GM12878 (cell line): ENCODE measurements at regions not wholly inside any gene's neighbourhood (a gene's known extent, or its start where the extent isn't known, plus 50 kb on each side); places are given as distances from the start of the nearest gene placed in this dataset.

Experiments used
- FOS ChIP-seq: IDR thresholded peaks from 3 replicates; pipeline ENCODE4 v1.6.1; 2011; ENCODE audit warnings: borderline replicate concordance; ENCODE audit not compliant: insufficient read length; ENCODE audit errors: extremely low read depth
- KAT2A ChIP-seq: conservative IDR thresholded peaks from 2 replicates; pipeline ENCODE4 v1.6.1; 2011; ENCODE audit warnings: low read depth, low read length; ENCODE audit not compliant: control insufficient read depth
- MEF2B ChIP-seq: fragments of 450-650 bp; IDR thresholded peaks from 2 replicates; pipeline ENCODE4 v1.6.1; 2018; ENCODE audit warnings: mild to moderate bottlenecking, moderate library complexity; ENCODE audit not compliant: partially characterized antibody, poor library complexity, severe bottlenecking
- MXI1 ChIP-seq: fragments of 150-350 bp; IDR thresholded peaks from 2 replicates; pipeline ENCODE4 v1.6.1; 2011; ENCODE audit warnings: low read depth, mild to moderate bottlenecking, inconsistent platforms, low read length, improper control_type of control experiment
- NR2C1 ChIP-seq: fragments of 450-650 bp; IDR thresholded peaks from 2 replicates; pipeline ENCODE4 v1.6.1; 2017; ENCODE audit warnings: antibody characterized with exemption, mild to moderate bottlenecking, moderate library complexity
- PML ChIP-seq: IDR thresholded peaks from 2 replicates; pipeline ENCODE4 v1.6.1; 2012; ENCODE audit warnings: low read length, inconsistent platforms
- RBBP5 ChIP-seq: fragments of 200-600 bp; sonication (generic); conservative IDR thresholded peaks from 2 replicates; pipeline ENCODE4 v1.6.1; 2016
- RCOR1 ChIP-seq: conservative IDR thresholded peaks from 2 replicates; pipeline ENCODE4 v1.6.1; 2012; ENCODE audit warnings: low read depth, low read length, improper control_type of control experiment
- SIX5 ChIP-seq: IDR thresholded peaks from 2 replicates; pipeline ENCODE4 v1.6.1; 2011; ENCODE audit warnings: mild to moderate bottlenecking, low read depth, low read length, moderate library complexity; ENCODE audit not compliant: severe bottlenecking
- SMAD5 ChIP-seq: IDR thresholded peaks from 2 replicates; pipeline ENCODE4 v1.6.1; 2016; ENCODE audit warnings: antibody characterized with exemption, low read depth
- SREBF2 ChIP-seq: IDR thresholded peaks from 2 replicates; pipeline ENCODE4 v1.6.1; 2012; ENCODE audit warnings: mild to moderate bottlenecking, low read length
- ZNF622 ChIP-seq: fragments of 450-650 bp; IDR thresholded peaks from 2 replicates; pipeline ENCODE4 v1.6.1; 2017; ENCODE audit warnings: mild to moderate bottlenecking, inconsistent platforms
- TF ChIP-seq, protein P1 (sequence below): fragments of 450-650 bp; IDR thresholded peaks from 2 replicates; pipeline ENCODE4 v1.6.1; 2018; ENCODE audit warnings: mild to moderate bottlenecking, low read depth, moderate library complexity; ENCODE audit not compliant: partially characterized antibody
- TF ChIP-seq, protein P2 (sequence below): IDR thresholded peaks from 2 replicates; pipeline ENCODE4 v1.6.1; 2012; ENCODE audit warnings: mild to moderate bottlenecking, low read depth, low read length
- TF ChIP-seq, protein P3 (sequence below): IDR thresholded peaks from 2 replicates; pipeline ENCODE4 v1.6.1; 2011; ENCODE audit warnings: borderline replicate concordance, low read depth, mild to moderate bottlenecking, moderate library complexity, low read length; ENCODE audit not compliant: insufficient read depth, poor library complexity, severe bottlenecking

DNA sequence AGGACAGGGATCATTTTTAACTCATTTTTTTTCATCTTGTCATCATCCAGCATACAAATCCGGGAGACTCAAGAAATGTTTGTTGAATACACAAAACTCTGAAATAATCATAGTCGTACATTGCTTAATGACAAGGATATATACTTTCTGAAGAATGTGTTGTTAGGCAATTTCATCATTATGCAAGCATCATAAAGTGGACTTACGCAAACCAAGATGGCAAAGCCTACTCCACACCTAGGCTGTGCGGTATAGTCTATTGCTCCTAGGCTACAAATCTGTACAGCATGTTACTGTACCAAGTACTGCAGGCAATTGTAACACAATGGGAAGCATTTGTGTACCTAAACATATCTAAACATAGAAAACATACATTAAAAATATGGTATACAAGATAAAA is 264.1 kb downstream of the TSHZ3 start (continued):
- TF ChIP-seq, protein P1, sequence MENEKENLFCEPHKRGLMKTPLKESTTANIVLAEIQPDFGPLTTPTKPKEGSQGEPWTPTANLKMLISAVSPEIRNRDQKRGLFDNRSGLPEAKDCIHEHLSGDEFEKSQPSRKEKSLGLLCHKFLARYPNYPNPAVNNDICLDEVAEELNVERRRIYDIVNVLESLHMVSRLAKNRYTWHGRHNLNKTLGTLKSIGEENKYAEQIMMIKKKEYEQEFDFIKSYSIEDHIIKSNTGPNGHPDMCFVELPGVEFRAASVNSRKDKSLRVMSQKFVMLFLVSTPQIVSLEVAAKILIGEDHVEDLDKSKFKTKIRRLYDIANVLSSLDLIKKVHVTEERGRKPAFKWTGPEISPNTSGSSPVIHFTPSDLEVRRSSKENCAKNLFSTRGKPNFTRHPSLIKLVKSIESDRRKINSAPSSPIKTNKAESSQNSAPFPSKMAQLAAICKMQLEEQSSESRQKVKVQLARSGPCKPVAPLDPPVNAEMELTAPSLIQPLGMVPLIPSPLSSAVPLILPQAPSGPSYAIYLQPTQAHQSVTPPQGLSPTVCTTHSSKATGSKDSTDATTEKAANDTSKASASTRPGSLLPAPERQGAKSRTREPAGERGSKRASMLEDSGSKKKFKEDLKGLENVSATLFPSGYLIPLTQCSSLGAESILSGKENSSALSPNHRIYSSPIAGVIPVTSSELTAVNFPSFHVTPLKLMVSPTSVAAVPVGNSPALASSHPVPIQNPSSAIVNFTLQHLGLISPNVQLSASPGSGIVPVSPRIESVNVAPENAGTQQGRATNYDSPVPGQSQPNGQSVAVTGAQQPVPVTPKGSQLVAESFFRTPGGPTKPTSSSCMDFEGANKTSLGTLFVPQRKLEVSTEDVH: no peak
- TF ChIP-seq RCOR1: no peak
- TF ChIP-seq SREBF2: no peak
- TF ChIP-seq RBBP5: no peak
- TF ChIP-seq SMAD5: no peak
- TF ChIP-seq PML: no peak
- TF ChIP-seq KAT2A: no peak
- TF ChIP-seq ZNF622: no peak
- TF ChIP-seq MXI1: no peak
- TF ChIP-seq, protein P2, sequence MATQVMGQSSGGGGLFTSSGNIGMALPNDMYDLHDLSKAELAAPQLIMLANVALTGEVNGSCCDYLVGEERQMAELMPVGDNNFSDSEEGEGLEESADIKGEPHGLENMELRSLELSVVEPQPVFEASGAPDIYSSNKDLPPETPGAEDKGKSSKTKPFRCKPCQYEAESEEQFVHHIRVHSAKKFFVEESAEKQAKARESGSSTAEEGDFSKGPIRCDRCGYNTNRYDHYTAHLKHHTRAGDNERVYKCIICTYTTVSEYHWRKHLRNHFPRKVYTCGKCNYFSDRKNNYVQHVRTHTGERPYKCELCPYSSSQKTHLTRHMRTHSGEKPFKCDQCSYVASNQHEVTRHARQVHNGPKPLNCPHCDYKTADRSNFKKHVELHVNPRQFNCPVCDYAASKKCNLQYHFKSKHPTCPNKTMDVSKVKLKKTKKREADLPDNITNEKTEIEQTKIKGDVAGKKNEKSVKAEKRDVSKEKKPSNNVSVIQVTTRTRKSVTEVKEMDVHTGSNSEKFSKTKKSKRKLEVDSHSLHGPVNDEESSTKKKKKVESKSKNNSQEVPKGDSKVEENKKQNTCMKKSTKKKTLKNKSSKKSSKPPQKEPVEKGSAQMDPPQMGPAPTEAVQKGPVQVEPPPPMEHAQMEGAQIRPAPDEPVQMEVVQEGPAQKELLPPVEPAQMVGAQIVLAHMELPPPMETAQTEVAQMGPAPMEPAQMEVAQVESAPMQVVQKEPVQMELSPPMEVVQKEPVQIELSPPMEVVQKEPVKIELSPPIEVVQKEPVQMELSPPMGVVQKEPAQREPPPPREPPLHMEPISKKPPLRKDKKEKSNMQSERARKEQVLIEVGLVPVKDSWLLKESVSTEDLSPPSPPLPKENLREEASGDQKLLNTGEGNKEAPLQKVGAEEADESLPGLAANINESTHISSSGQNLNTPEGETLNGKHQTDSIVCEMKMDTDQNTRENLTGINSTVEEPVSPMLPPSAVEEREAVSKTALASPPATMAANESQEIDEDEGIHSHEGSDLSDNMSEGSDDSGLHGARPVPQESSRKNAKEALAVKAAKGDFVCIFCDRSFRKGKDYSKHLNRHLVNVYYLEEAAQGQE: no peak
- TF ChIP-seq MEF2B: no peak
- TF ChIP-seq NR2C1: no peak
- no peak for TF ChIP-seq SIX5
- TF ChIP-seq, protein P3, sequence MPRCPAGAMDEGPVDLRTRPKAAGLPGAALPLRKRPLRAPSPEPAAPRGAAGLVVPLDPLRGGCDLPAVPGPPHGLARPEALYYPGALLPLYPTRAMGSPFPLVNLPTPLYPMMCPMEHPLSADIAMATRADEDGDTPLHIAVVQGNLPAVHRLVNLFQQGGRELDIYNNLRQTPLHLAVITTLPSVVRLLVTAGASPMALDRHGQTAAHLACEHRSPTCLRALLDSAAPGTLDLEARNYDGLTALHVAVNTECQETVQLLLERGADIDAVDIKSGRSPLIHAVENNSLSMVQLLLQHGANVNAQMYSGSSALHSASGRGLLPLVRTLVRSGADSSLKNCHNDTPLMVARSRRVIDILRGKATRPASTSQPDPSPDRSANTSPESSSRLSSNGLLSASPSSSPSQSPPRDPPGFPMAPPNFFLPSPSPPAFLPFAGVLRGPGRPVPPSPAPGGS: no peak
- no peak for TF ChIP-seq FOS
